Activated CD8-positive, alpha-beta T cell treated with anti-CD3 and anti-CD28 coated beads for 36 hours (primary cell): ENCODE measurements at regions not wholly inside any gene's neighbourhood (a gene's known extent, or its start where the extent isn't known, plus 50 kb on each side); places are given as distances from the start of the nearest gene placed in this dataset.

Experiments used
- ATAC-seq: fragments of 200-7000 bp; cut with Tn5 transposase; one replicate; pipeline ENCODE4 v1.10.0; 2021; ENCODE audit warnings: mild to moderate bottlenecking, moderate library complexity
- CTCF ChIA-PET: fragments of 350-600 bp; sonication (Branson Sonifier 250); formaldehyde crosslinking; loops from one replicate; lab custom pipeline; 2021; ENCODE audit warnings: antibody characterized with exemption; lab: Charles Lee
- POLR2A ChIA-PET: fragments of 350-600 bp; sonication (Branson Sonifier 250); formaldehyde crosslinking; loops from one replicate; lab custom pipeline; 2021; ENCODE audit warnings: antibody characterized with exemption; lab: Charles Lee
- DNase-seq: peaks from one replicate; pipeline ENCODE4 v3.0.0-alpha.2; 2020
- H3K27ac Mint-ChIP-seq: one replicate; pipeline ENCODE4 v1.8.0; 2021; ENCODE audit warnings: mild to moderate bottlenecking, mixed read lengths
- H3K27me3 Mint-ChIP-seq: one replicate; pipeline ENCODE4 v1.8.0; 2021; ENCODE audit warnings: mixed read lengths
- H3K36me3 Mint-ChIP-seq: one replicate; pipeline ENCODE4 v1.8.0; 2021; ENCODE audit warnings: low read depth, mixed read lengths
- H3K4me1 Mint-ChIP-seq: one replicate; pipeline ENCODE4 v1.8.0; 2021; ENCODE audit warnings: low read depth, mixed read lengths
- H3K4me3 Mint-ChIP-seq: one replicate; pipeline ENCODE4 v1.8.0; 2021; ENCODE audit warnings: mild to moderate bottlenecking, moderate library complexity, mixed read lengths
- H3K9me3 Mint-ChIP-seq: one replicate; pipeline ENCODE4 v1.8.0; 2021; ENCODE audit warnings: mixed read lengths
- CTCF ChIP-seq: fragments of 200-600 bp; IDR thresholded peaks from one replicate; pipeline ENCODE4 v1.8.0; 2022; ENCODE audit warnings: antibody characterized with exemption, mild to moderate bottlenecking
- intact Hi-C: fragments of 100-400 bp; cut with micrococcal nuclease; formaldehyde crosslinking; loops from one replicate; pipeline ENCODE4 v1.10.0; 2022

DNA sequence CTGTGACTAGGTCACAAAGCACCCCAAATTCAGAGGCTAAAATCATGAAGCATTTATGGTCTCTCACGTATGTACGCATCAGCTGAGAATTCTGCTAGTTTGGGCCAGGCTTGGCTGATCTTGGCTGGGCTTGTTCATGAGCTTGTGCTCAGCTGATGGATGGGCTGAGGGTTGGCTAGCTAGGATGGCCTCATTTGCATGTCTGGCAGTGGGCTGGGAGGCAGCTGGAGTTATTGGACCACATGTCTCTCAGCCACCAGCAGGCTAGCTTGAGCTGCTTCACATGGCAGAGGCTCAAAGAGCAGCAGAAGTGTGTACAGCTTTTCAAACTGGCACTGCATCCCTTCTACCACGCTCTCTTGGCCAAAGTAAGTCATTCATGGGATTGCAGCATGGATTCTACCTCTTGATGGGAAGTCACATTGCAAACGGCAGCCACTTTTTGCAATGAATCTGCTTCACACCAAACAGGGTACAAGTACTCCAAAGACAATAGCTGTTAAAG, 770.3 kb downstream of the TYW1 start:
- Mint-ChIP-seq H3K4me1 (no peaks in the 10 kb centered on the region), H3K27me3 (no peaks in the 10 kb centered on the region), H3K9me3 (peaks cover 7% of the 10 kb centered on the region), H3K36me3 (no peaks in the 10 kb centered on the region), H3K4me3 (no peak overlapping the region), H3K27ac (no peak overlapping the region)
- CTCF ChIA-PET: no interaction called here
- intact Hi-C loops: no loop called here
- ATAC-seq (no peak), DNase-seq (no peak)
- no peak for TF ChIP-seq CTCF
- POLR2A ChIA-PET: interaction anchor here (0.6 kb wide), 1 partner anchor 397 kb away, joined by 3 read pairs; no protein-coding TSS in a partner anchor

DNA sequence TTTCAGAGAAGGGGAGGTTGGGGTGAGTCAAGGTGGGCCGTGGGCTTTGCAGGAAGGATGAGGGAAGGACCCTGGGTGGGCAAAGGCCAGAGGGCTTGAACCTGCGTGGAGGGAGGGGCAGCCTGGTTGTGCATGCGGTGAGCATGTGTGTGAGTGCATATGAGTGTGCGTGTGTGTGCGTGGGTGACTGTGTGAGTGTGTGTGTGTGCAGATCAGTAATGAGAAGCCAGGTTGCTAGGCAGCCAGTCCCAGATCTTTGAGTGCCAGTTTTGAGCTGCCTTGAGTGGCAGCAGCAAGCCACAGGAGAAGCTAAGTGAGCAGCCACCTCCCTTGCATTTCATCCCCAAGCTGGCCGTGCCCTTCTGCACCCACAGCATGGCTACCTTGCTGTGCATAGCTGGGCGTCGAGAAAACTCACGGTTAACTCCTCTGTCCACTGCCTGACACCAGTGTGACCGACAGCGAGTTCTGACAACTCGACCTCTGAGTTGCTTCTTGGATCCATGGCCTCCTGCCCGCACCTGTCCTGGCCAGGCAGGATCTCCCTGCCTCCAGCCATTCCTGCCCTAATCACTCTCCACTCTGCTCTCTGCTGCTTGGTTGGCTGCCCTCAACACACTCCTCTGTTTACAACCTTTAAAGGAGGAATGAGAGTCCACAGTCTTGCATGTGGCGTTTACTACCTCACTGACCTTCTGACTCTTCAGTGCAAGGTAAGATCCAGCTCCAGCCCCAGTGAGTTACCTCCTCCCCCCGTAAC, 775.4 kb downstream of the TYW1 start:
- no peaks in the 10 kb centered on the region for H3K4me1 Mint-ChIP-seq
- H3K36me3 Mint-ChIP-seq: no peaks in the 10 kb centered on the region
- H3K9me3 Mint-ChIP-seq: peaks cover 5% of the 10 kb centered on the region
- ChIA-PET CTCF (no interaction called here), POLR2A (no interaction called here)
- no peak overlapping the region for H3K4me3 Mint-ChIP-seq
- no peaks in the 10 kb centered on the region for H3K27me3 Mint-ChIP-seq
- intact Hi-C loops: no loop called here
- ATAC-seq: no peak
- TF ChIP-seq CTCF: no peak
- no peak for DNase-seq
- no peak overlapping the region for H3K27ac Mint-ChIP-seq

- Mint-ChIP-seq H3K27me3 (no peaks in the 10 kb centered on the region), H3K4me3 (no peak overlapping the region), H3K36me3 (no peaks in the 10 kb centered on the region), H3K4me1 (no peaks in the 10 kb centered on the region), H3K27ac (no peak overlapping the region), H3K9me3 (peaks cover 2% of the 10 kb centered on the region)
- ChIA-PET CTCF (no interaction called here), POLR2A (no interaction called here)
- intact Hi-C loops: no loop called here
- ATAC-seq: no peak
- no peak for TF ChIP-seq CTCF
- DNase-seq: no peak
Observed at GRCh38 chr7:67773081-67773480, 776.4 kb downstream of the TYW1 start.

- Mint-ChIP-seq H3K4me3 (no peak overlapping the region), H3K9me3 (peaks cover 7% of the 10 kb centered on the region), H3K27ac (no peak overlapping the region), H3K4me1 (no peaks in the 10 kb centered on the region), H3K36me3 (no peaks in the 10 kb centered on the region), H3K27me3 (no peaks in the 10 kb centered on the region)
- ChIA-PET POLR2A (no interaction called here), CTCF (interaction anchor here (0.6 kb wide), 1 partner anchor 405 kb away, joined by 3 read pairs; no protein-coding TSS in a partner anchor)
- no peak for ATAC-seq
- intact Hi-C loops: no loop called here
- no peak for TF ChIP-seq CTCF
- no peak for DNase-seq
Observed at GRCh38 chr7:67777119-67777518, 780.5 kb downstream of the TYW1 start.

GRCh38 chr7:67781841-67782240, 785.2 kb downstream of the TYW1 start:
- intact Hi-C loops: no loop called here
- Mint-ChIP-seq H3K27ac (no peak overlapping the region), H3K4me3 (no peak overlapping the region), H3K4me1 (no peaks in the 10 kb centered on the region), H3K36me3 (no peaks in the 10 kb centered on the region), H3K9me3 (peaks cover 7% of the 10 kb centered on the region), H3K27me3 (no peaks in the 10 kb centered on the region)
- TF ChIP-seq CTCF: no peak
- DNase-seq (no peak), ATAC-seq (no peak)
- ChIA-PET CTCF (no interaction called here), POLR2A (no interaction called here)
